GM20431 (cell line): ENCODE measurements at regions not wholly inside any gene's neighbourhood (a gene's known extent, or its start where the extent isn't known, plus 50 kb on each side); places are given as distances from the start of the nearest gene placed in this dataset.

Experiments used
- in situ Hi-C: fragments of 300-500 bp; cut with MseI, MboI; formaldehyde crosslinking; loops from one replicate; pipeline ENCODE4 v1.15.0; 2020; ENCODE audit warnings: low sequenced_read_pairs; ENCODE audit not compliant: unreplicated experiment

- in situ Hi-C loops: no loop called here
Measured at GRCh38 chr2:157106950-157107349, 150.6 kb upstream of the GALNT5 start.

DNA sequence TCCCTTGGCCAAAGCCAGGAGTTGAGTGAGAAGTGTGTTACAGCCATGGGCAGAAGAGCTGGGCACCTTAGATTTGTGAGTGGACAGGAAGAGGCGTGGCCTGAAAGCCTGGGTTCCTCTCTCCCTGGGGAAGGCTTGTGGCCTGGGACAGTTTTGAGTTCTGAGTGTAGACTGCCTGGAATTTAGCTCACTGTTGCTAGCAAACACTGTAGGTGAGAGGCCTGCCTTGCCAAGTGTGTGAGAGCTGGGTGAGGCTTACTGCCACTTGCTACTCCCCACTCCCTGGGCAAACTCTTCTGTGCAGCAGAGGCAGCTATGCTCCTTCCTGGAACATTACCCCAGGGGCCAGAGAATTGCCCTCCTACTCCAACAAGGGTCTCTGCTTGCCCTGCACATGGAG lies 150.0 kb upstream of the GALNT5 start:
- in situ Hi-C loops: no loop called here

GRCh38 chr2:157107877-157108276 lies 149.6 kb upstream of the GALNT5 start:
- in situ Hi-C loops: no loop called here

GRCh38 chr2:157122776-157123175 lies 134.7 kb upstream of the GALNT5 start:
- in situ Hi-C loops: no loop called here

- in situ Hi-C loops: no loop called here
Measured at GRCh38 chr2:157124731-157125130, 132.8 kb upstream of the GALNT5 start.

GRCh38 chr2:157125685-157126084 lies 131.8 kb upstream of the GALNT5 start:
- in situ Hi-C loops: no loop called here

- in situ Hi-C loops: no loop called here
Measured at GRCh38 chr2:157127249-157128012, 130.1 kb upstream of the GALNT5 start.

DNA sequence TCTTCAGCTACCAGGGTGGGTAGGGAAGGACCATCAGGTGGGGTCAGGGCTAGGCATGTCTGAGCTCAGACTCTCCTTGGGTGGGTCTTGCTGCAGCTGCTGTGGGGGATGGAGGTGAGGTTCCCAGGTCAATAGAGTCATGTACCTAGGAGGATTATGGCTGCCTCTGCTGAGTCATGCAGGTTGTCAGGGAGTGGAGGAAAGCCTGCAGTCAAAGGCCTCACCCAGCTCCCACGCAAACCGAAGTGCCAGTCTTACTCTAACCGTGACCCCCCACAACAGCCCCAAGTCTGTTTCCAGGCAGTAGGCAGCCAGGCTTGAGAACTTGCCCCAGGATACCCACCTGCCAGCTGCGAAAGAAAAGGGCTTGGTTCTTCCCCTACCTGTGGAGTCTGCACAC lies 113.6 kb upstream of the GALNT5 start:
- in situ Hi-C loops: no loop called here

- in situ Hi-C loops: no loop called here
Measured at GRCh38 chr2:157149270-157149669, 108.2 kb upstream of the GALNT5 start.

- in situ Hi-C loops: no loop called here
Measured at GRCh38 chr2:157150747-157151146, 106.8 kb upstream of the GALNT5 start.

DNA sequence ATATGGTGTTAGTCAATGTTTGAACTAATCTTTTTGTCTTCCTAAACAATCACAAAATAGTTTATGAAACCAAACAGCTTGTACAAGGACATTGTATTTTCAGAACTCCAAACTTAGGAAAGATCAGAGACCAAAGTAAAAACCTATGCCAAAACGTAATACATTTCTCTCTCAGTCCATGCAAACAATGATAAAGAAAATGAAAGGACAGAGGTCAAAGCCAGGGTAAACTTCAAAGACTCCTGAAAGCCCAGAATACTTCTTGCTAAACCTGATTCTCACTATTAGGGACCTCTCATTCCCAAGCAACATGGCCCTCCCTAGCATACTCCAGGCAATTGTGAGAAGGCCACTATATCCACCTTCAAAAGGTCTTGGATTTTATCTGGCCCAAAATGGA lies 105.1 kb upstream of the GALNT5 start:
- in situ Hi-C loops: no loop called here

GRCh38 chr2:157155992-157156391 lies 101.5 kb upstream of the GALNT5 start:
- in situ Hi-C loops: no loop called here

GRCh38 chr2:157158111-157158510 lies 99.4 kb upstream of the GALNT5 start:
- in situ Hi-C loops: no loop called here

DNA sequence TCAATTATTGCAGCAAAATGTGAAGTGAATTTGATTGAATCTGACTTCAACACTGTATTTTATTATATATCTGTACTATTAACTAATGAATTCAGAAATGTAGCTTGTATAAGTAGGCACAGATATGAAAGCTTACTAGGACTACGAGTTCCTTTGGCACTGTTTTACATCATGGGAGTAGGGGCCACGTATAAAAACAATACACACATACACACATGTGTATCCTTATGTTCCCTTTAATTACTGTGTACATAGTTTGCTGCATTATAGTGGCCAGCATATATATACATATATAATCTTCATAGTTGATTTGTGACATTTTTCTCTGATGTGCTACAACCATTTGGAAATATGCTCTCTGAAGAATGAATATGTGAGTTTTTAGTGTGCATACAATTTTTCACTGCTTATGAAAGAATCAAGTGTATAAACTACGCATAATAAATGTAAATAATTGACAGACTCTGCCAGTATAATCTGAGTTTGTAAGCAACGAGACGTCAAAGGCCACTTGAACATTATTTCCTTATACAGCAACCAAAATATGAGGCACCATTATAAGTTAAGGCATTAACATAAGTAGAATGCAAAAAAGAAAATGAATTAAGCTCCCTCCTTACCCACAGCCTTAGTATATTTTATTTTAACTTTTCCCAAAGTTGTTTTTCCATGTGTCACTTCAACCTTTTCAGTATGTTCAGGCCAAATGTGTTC lies 98.1 kb upstream of the GALNT5 start:
- in situ Hi-C loops: no loop called here

DNA sequence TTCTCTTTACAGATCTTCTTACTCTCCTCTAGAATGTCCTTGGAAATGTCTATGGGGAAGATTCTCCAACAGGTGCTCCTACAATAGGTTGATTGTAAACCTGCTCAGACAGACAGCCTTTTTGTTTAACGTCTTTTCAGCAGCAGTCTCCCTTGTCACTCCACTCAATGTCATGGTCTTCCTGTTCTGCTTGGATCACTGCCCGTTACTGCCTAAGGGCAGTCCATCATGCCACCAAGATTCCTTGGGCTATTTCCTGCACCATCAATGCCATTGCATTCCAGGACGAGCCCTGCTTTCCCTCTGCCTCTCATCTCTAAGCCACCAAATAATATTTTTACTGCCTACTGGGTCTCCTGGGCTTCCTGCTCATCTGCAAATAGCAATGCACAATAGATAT lies 97.4 kb upstream of the GALNT5 start:
- in situ Hi-C loops: no loop called here

DNA sequence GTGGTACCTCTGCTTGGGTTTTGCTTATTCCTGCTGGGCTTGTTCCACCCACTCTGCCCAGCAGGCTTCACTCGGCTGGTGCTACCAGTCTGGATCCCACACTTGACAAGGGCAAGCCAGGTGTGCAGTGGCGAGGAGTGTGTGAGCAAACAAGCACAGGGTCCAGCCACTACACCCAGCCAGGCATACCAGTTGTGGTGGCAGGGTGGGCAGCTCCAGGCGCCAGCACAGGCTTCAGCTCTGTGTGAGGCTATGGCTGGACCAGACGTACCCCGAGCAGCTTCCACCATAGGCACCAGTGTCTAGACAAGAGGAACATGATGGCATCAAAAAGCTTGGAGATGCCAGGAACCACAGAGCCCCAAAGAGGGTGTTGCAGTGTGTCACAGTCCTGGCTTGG lies 93.1 kb upstream of the GALNT5 start:
- in situ Hi-C loops: no loop called here

- in situ Hi-C loops: no loop called here
Measured at GRCh38 chr2:157164891-157165290, 92.6 kb upstream of the GALNT5 start.

- in situ Hi-C loops: no loop called here
Measured at GRCh38 chr2:157168501-157168900, 89.0 kb upstream of the GALNT5 start.

DNA sequence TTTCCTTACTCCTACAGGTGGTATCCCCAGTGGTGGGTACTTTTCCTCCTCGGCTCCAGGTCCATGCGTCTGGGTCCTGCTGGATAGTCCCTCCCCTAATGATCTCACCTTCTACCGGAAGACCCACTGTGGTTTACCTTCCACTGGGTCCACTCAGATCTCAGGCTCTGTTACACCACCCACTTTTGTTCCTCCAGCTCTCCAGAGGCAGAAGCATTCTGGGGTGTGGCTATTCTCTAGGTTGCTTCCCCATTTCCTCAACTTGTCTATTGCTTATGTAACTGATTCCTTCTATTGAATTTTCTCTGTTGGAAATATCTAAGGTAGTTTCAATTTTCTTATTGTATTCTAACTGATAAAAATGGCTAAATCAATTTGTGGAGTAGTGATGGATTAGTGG lies 87.6 kb upstream of the GALNT5 start:
- in situ Hi-C loops: no loop called here

GRCh38 chr2:157170299-157170698 lies 87.2 kb upstream of the GALNT5 start:
- in situ Hi-C loops: no loop called here

- in situ Hi-C loops: no loop called here
Measured at GRCh38 chr2:157172239-157172638, 85.3 kb upstream of the GALNT5 start.
